DMS53 treated with DMSO at 0.1 percent for 48 hours (cell line): ENCODE measurements at regions not wholly inside any gene's neighbourhood (a gene's known extent, or its start where the extent isn't known, plus 50 kb on each side); places are given as distances from the start of the nearest gene placed in this dataset.

Experiments
- DNase-seq: peaks from one replicate; lab custom pipeline; 2025; ENCODE audit not compliant: unreplicated experiment; lab: John Stamatoyannopoulos, UW

DNA sequence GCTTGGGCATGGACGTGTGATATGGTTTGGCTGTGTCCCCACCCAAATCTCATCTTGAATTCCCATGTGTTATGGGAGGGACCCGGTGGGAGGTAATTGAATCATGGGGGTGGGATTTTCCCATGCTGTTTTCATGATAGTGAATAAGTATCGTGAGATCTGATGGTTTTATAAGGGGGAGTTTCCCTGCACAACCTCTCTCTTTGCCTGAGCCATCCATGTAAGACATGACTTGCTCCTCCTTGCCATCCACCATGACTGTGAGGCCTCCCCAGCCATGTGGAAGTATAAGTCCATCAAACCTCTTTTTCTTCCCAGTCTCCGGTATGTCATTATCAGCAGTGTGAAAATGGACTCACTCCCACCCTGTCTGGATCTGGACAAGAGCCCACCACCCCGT, 393.4 kb downstream of the SEC14L1 start:
- no peak for DNase-seq

DNA sequence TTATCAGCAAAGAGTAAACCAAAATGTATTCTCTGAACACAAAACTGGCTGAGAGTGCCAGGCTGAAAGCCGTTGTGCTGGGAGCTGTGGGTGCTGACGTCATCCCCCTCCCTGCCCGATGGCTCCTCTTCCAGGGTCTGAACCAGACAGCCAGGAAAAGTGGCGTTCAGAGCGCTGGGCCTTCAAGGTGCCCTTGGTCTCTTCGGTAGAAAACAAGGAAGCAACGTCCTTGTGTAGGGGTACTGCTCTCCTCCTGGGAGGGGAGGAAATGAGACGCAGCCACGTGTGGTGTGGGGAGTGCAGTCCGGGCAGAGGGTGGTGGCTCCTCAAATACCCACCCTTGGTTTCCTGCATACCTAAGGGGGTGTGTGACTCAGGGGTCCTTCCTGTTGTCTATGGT, 394.7 kb downstream of the SEC14L1 start:
- no peak for DNase-seq

DNA sequence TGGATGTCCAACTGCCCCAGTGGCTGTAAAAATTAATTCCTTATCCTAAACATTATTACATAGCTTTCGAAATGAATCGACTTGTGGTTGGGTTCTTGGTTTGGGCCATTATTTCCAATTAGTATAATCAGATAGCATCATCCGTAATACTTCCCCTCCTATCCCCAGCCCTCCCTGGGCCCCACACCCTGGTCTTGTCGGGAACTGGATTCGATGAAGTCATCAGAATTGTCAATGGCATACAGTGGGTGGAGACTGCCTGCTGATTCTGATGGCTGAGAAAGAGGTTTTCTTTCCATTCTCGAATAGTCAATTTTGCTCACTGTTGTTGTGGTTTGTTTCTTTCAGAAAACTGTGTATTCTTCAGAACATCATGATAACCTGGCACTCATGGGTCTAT, 395.1 kb downstream of the SEC14L1 start:
- DNase-seq = no peak

DNA sequence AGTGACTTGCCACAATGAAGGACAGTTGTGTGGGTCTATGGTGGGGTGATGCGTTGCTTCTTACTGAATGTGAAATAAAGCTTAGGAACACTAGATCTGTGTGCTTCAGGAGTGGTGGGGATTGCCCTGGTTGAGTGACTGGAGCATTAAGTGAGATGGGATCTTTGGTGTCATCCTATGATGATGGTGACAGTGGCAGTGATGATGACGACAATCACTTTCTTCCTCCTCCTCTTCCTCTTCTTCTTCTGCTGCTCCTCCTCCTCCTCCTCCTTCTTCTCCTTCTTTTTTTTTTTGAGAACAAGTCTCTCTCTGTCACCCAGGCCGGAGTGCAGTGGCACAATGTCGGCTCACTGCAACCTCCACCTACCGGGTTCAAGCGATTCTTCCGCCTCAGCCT, 396.8 kb downstream of the SEC14L1 start:
- no peak for DNase-seq

DNA sequence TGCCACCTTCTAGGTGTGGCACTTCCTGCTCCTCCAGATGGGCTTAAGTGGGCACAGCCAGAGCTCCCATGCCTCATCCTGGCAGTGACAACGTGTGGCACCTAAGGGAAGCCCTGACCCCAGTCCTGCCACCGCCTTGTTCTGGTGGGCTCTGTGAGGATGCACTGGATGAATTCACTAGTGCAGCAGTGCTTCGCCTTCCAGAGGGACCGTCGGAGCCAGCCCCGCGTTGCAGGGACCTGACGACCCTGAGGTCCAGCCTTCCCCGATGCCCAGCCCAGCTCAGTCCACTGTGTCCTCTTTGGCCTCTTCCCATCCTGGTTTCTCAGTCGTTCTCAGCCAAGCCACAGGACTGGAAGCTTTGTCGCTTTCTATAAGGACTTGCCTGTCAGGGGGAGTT, 399.8 kb downstream of the SEC14L1 start:
- no peak for DNase-seq

DNA sequence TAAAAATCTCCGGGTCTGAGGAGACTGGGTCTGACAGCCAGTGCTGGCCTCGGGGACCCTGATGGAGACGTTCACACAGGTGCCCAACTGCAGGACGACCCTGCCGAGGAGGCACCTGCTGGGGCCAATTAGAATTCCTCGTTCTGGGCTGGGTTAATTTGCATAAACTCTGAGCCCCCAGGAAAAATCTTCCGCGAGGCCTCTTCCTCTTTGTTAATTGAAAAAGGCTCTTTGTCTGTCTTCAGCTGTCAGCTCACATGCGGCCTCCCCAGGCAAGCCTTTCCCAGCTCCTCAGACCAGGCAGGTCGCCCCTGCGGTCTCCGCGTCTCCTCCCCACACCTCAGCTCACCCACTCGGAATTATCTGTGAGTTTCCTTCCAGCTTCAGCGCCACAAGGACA, 400.2 kb downstream of the SEC14L1 start:
- no peak for DNase-seq

DNA sequence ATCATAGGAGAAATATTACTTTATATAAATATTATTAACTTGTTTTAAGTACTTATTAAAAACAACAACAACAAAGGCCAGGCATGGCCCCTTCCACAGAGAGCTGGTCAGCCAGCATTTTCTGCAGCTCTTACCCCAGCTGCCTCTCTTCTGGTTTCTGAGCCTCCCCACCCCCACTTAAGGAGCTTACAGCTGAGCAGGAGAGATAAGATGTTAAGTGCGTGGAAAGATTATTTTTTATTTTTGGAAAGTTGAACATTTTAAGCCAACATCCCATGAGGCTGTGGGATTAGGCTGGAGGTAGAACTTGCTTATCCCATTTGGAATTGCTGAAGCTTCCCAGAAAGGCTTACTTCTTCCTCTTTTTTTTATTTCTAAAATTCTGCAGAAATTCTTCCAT, 401.2 kb downstream of the SEC14L1 start:
- no peak for DNase-seq

DNA sequence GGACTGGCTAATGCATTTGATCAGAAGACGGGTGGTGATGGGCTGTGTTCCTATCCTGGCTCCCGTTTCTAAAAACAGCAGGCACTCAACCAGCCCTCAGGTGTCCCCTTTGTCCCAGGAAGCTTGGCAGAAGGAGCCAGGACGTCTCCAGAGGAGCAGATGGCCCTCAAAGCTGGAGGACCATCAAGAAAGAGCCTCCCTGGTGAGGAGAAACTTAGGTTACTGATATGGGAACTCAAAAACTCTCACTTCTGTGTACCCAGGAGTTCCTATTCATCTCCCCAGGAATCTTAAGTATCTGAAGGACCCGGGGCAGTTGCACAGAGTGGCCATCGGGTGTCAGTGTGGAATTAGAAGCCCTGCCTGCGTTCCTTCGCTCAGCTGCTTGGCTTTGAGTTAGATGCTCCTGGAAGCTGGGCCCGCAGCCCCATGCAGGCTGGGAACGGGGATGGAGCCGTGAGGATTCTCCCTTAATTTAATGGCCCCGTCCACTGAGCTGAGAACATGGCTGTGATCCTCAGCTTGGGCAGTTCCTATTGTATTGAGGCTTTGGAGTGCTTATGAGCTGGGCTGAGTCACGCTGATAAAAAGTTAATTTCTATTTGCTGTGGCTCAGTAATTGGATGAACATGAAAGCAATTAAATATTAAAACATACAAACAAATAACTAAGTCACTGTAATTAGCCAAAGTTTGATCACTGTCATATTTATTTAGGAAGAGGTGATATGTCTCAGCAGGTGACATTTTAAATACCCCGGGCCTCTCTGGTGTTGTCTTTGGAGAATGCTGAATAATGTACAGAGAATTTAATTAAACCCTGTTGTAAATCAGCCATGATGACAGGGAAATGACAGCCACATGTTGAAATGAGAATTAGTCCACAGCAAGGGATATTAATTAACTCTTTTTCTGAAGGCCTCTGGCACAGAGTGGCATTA, 402.1 kb downstream of the SEC14L1 start:
- DNase-seq = peak; percentile 51

DNA sequence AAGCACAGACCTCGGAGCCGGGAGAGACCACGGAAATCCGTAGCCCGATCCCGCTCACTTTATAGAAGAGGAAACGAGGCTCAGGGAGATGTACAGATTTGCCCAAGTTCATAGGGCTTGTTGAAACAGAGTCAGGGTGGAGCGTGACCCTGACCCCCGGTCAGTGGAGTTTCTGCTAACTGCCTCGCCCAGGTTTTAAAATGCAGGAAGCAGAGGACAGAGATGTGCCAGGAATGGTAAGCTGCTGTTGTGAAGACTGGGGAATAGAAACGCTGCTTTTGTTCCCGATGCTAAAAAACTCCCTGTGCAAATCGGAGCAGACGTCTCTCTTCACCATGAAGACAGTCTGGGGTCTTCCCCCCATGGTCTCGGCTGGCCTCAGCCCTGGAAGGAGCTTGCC, 403.0 kb downstream of the SEC14L1 start:
- no peak for DNase-seq

DNA sequence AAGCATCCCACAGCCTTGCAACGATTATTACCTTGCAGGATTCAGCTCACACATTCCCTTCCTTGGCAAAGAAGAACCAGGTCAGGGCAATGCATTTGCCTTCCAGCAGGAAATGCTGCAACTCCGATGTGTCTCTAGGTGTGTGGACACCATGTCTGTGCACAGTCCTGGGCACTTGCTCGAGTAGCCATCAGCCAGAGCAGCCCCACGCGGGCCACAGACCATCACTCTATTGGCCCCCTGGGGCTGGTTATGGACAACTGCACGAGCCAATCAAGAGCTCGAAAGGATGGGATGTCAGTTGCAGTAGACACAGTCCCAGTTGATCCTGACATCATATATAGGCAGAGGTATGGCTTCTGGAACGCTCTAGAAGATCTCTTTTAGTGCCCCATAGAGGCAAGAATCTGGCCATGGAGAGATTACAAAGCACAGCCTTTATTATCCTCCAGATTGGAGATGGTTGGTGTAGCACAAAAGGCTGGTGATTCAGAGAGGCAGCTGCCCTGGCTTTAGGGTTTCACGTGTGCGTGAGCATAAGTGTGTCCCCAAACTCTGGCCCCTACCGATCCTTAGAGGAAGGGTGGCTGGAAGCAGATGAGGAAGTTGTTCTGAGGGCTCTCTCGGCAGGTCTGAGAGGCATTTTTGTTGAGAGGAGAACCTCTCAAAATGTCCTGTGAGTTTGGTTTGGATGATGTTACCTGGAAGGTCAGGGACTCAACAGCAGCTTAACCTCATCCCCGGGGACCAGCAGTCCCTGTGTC, 403.8 kb downstream of the SEC14L1 start:
- DNase-seq = no peak

DNA sequence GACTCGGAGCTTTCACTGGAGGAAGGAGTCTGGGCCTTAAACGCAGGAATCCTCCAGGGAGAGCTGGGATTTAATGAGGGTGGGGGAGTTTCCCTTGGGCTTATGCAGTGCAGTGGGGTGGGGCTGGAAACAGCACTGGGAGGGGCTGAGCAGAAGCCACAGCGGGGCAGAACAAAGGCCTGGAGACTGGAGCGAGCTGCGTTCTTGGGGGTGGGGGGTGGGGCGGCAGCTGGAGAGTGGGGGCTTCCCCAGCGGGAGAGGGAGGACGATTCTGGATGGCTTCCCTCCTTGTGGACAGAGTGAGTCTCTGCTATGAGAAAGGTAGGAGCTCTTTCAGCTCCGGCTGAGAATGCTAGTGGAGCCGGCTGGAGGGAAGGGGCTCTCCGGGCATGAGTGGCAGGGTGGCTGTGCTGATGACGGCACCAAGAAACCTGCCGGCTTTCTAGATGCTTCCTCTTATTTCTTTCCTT, 406.0 kb downstream of the SEC14L1 start:
- DNase-seq = no peak

DNA sequence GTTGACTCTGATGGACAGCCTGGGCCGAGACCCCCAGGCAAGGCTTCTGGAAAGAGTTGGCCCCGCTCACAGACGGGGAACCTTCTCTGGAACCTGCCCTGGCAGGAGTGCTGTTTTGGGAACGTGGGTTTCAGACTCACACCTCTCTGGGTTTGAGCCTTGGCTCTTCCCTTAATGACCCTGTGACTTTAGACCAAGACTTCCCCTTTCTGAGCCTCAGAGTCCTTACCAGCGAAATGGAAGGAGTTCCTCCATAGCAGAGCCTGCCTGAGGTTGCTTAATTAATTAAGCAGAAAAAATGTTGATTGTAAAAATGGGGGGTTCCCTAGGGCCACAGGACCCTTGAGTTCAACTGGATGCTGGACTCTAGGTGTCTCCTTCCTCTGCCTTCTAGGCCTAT, 408.2 kb downstream of the SEC14L1 start:
- DNase-seq = no peak

DNA sequence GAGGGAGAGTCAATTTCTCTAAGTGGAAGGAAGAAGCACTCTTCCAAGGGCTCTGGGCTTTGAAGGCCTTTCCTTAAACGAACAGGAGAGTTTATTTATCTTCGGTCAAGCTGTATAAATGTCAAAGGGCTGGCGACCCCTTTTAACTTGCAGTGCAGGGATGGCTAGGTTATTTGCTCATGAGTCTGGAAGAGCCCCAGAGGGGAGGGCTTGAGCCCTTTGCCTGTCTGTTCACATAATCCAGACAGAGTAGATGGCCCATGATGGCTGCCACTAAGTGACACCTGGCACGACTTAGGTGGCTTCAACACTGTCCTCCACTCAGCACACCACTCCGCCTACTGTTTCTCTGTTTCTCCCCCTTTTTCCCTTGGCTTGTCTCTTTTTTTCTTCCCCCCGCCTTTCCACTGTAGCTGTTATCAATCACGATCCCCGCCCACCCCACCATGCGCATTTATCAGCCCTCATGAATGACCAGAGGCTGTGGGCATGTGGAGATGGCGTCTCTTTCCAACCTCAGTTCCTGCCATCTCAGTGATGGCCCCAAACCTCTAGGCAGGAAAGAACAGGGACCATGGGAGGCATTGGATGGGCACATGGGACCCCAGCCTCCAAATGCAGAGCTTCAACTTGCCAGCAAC, 408.7 kb upstream of the TNRC6C start:
- DNase-seq = no peak

DNA sequence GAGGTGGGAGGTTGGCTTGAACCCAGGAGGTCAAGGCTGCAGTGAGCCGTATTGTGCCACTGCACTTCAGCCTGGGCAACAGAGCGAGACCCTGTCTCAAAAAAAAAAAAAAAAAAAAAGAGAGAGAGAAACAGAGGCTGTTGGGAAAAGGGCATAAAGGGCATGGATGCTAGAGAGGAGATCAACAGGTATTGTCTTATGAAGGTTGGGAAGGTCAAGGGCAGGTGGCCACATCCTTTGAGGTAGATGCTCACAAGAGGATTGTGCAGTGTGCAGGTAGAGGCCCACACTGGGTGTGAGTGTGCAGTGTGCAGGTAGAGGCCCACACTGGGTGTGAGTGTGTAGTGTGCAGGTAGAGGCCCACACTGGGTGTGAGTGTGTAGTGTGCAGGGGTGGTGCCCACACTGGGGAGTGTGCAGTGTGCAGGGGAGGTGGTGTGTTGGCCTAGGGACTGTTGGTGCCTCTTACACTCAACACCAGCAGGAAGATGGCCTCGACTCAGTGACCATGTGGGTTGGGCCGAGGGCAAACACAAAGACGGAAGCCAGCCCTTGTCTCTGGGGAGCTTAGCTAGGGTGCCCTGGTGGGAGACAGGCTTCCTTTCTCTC, 404.9 kb upstream of the TNRC6C start:
- no peak for DNase-seq

DNA sequence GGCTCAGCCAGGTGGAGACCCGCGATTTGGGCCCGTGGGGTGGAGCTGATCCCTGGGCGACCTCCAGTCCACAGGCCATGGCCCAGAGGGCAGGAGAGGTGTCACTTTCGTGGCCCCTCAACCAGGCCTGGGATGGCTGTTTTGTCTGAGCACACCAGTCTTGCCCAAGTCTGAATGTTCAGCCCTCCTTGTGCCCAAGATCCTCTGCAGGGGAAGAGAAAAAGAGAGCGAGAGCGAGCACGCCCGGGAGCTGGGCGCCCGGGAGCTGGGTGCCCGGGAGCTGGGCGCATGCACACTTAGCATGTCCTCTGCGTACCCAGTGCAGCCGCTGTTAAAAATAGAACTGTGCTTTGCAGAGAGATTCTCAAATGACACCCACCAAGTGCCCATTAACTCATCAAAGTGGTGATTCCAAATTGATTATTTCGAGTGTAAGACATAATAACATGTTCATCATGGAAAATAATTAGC, 403.3 kb upstream of the TNRC6C start:
- DNase-seq = no peak

DNA sequence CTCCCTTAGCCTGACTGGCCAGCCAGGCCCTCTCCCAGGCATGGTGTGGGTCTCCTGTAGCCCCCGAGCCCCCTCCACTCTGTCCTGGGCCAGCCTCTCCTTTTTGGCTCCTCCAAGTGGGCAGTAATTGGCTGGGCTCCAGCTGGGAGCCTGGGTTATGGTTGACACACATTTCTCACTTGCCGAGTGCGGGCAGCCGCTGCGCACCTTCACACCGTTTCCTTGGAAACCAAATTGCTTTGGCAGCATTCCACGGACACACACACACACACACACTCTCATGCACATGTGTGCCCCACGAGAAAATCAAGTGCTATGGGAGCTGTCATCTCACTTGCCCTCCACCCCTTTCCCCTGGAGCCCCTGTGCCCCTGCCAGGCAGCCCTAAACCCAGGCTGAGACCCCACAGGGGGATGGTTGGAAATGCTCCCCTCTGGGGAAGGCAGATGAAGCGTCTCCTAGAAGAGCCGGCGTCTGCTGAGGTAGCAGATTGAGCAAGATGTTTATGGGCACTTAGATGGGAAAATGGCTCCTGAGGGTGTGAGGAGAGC, 402.7 kb upstream of the TNRC6C start:
- DNase-seq = no peak

DNA sequence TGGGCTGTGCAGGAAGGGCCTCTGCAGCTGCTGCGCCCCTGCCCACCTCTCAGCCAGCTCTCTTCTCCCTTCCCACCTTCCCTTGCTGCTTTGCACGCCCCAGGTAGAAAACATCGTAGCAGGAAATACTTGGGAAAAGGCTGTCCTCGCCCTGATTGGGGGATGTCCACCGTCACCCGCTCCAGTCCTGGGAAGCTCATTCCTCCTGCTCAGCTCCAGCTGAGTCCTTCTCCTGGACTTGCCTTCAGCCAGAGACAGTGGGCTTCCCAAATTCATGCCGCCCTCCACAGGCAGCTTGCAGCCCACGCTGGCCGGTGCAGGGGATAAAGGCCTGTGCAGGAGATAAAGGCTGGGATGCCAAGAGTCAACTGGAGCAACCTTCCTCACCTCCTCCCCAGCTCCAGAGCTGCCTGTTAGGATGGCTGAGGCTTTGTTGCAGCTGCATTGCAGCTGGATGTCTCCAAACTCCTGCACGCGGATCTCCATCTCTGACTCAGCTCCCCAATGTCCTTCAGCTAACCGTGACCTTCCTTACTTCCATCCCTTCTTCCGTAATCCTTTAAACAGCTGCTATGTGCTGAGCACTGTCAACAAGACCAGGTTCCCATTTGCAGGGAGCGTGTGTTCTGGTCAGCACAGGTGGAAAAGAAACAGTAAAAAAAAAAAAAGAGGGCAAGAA, 402.0 kb upstream of the TNRC6C start:
- DNase-seq = no peak

DNA sequence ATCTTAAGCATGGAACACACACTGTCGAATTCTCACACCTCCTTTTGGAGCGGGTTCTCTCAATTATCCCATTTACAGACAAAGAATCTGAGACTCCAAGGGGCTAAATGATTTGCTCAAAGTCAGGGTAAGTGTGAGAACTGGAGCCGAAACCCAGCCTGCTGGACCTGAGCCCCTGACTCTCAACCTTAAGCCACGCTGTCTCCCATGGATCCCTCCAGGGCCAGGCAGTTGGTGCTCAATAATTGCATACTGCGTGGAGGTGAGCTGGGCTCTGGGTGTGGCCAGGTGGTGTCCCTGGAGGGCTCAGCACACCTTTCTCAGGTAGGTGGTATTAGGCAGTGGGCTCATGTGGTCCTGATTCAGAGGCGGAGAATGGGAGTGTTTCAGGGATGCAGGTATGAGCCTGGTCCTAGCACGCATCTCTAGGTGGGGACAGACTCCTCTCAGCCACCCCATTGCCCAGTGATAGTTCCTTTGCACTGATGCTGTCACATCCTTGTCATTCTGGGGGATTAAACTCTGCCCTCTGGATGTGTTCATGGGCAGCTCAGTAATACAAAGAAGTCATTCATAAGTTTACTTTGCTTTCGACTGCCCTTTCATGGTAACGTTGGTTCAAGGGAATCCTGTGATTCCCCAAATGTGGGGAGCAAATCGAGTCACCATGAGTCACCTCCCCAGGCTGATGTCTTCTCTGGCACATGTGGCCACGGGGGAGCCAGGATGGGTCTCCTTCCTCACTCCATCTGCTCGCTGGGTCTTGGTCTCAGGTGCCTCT, 399.5 kb upstream of the TNRC6C start:
- no peak for DNase-seq

DNA sequence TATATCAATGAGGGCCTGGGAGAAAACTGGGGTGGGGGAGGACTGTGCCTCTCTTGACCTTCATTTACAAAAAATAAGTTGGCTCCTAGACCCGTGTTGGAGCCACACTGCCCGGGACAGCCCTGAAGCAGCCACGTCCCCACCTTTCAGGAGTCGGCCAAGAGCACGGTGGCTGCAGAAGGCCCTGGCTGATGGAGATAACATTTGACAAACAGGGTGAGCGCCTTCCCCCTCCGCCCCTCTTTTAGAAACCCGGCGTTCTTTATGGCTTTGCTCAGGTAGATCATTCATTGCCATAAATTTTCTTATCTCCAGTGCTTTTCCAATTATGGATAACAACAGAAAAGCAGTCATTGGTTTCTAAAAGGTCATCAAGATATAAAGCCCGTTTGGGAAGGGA, 398.1 kb upstream of the TNRC6C start:
- DNase-seq = no peak

DNA sequence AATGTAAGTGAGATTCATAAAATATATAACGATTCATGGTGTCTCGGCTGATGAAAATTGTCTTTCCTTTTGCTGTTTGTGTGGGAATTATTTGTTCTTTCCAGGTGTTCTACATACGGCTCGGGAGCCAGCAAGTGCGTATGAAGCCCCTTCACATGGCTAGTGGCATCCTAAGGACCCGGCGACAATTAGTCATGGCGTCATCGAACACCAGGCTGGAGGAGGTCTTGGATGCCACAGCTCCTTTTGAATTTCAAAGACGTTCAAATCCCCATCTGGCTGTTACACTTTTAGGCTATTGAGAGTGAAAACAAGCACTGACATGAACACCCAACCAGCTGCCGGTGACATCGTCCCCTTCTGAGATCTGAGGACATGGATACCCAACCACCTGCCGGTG, 397.7 kb upstream of the TNRC6C start:
- no peak for DNase-seq
